ENCODE measurements at regions not wholly inside any gene's neighbourhood (a gene's known extent, or its start where the extent isn't known, plus 50 kb on each side); places are given as distances from the start of the nearest gene placed in this dataset.

GRCh38 chr5:15447209-15447608 lies 52.8 kb upstream of the FBXL7 start:
- DNase-seq: no peak

DNA sequence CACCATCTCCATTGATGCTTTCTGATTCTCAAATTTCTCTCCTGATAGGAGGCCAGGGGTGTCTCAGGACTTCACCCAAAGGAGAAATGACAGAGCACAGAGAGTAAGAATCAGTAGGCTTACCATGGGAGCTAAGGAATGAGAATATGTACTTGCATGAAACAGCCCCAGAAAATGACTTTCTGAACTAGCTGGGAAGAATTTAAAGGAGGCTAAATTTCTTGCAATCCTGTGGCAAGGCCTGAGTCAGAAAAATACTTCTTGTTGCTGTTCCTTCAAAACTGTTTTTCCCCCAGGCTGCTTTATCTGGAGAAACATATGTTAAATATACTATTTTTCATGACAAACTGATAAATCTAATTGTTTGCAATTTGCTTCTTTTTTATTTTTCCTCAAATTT lies 53.4 kb upstream of the FBXL7 start:
- DNase-seq: no peak

DNA sequence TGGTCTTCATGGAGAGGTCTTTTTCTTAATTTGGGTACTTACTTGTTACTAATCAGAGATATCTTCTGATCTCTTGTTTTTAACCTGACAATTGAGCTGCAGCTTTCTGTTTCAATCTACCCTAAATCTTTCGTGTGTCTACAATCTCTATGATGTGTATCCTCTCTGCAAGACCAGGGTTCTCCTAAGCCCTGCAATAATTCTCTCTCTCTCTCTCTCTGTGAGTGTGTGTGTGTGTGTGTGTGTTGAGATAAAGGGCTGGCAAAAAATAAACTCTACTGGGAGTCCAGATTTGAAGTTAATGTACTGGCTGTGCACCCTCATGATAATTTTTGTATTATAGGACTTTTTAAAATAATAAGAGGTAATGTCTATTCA lies 57.8 kb upstream of the FBXL7 start:
- no peak for DNase-seq

DNA sequence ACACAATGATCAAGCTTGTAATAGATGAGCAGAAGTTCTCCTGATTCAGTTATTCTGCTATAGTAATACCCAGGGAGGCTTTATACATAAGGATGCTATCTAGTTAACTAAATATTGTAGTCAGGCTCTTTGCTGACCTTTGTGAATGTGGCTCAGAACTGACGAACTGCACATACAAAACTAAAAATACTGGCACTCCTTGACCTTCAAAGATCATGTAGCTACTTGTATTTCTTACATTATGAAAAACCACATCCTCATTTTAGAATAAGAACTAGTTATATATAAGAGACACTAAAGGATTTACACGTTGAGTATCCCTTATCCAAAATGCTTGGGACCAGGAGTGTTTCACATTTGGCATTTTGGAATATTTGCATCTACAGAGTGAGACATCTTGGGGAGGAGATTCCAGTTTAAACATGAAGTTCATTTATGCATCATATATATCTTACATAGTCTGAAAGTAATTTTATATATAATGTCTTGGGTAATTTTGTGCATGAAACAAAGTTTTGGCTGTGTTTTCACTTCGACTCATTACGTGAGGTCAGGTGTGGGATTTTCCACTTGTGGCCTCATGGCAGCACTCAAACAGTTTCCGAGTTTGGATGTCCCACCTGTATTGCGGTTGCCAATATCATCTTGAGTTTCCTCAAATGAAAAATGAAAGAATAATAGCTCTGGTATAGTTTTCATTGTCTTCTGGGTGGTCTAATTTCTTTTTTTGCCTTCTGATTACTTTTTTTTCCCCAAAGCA lies 58.4 kb upstream of the FBXL7 start:
- no peak for DNase-seq

GRCh38 chr5:15440434-15440833 lies 59.5 kb upstream of the FBXL7 start:
- no peak for DNase-seq

GRCh38 chr5:15439801-15440200 lies 60.2 kb upstream of the FBXL7 start:
- DNase-seq: no peak

- DNase-seq: no peak
These were observed 66.3 kb upstream of the FBXL7 start for GRCh38 chr5:15433709-15434108.

- DNase-seq: no peak
These were observed 68.1 kb upstream of the FBXL7 start for GRCh38 chr5:15431923-15432322.

GRCh38 chr5:15425766-15426165 lies 74.2 kb upstream of the FBXL7 start:
- no peak for DNase-seq

- DNase-seq: no peak
These were observed 75.2 kb upstream of the FBXL7 start for GRCh38 chr5:15424769-15425168.

DNA sequence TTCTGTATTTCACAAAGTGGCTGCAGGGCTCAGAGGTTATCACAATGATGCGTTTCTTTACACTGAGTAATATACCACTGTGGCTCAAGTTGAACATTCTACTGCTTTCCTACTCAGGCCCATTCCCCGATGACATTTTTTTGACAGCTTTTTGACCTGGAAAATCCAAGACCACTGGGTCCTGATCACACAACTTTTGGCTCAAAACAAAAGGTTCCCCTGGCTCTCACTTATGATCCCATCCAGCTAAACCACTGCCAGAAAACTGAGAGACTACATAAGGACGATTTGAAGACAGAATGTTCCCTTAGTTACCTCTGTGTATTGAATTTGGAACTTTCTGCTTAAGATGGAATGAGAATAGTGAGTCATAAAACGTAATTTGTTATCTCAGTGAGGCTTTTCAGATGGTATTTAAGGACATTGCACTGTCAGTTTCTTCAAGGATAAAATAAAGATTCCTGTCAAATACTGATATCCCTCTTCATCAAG lies 78.0 kb upstream of the FBXL7 start:
- DNase-seq: no peak

DNA sequence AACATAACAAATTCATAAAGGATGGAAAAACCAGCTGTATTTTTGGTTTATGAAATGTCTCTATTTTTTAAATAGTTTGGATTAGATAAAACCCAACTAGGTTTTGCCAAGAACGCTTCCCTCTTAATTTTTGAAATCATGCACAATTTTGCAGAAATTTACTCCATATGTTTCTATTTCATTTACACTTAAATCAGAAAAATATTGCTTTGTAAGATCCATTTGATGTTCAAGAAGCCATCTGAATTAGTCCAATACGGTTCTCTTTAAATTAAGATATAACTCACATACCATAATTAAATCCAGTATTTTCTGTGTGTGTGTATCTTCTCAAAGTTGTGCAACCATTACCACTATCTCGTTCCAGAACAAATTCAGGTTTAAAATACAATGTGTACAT lies 78.6 kb upstream of the FBXL7 start:
- DNase-seq: no peak

DNA sequence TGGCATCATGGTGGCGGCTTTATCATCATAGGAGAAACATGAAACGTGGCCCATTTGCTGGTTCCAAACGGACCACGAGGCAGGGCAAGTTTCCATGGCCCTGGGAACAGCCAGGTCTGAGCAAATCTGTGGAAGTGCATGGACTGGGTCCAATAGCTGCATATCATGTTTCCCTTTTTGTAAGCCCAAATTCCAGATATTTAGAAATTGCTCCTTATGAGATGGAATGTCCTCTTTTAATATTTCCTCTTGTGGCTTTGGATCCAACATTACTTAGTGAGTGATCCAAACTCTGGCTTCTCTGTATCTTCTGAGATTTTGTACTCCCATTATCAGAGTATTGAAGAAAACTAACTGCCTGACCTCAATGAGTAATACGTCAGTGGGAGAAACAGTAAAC lies 79.8 kb upstream of the FBXL7 start:
- no peak for DNase-seq

DNA sequence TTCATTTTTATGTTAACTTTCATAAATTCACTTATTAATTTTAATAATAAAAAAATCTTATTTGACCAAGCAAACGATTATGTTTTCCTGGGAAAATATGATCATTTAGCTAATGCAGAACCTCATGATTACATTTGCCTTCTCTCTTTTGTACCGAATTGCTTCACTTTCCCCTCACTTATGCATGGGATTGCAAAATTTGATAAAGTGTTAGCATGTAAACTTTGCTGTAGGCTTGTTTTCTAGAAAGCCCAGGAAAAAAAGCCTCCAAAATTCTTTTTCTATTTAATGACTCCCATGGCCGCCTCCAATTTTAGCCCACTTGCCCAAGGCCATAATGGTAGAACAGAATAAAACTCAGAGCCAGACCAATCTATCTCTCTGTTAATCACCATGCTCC lies 82.8 kb upstream of the FBXL7 start:
- DNase-seq: no peak

GRCh38 chr5:15406478-15406877 lies 93.5 kb upstream of the FBXL7 start:
- DNase-seq: no peak

- DNase-seq: no peak
These were observed 106.8 kb upstream of the FBXL7 start for GRCh38 chr5:15393146-15393545.

GRCh38 chr5:15391704-15392397 lies 108.1 kb upstream of the FBXL7 start:
- DNase-seq: no peak

DNA sequence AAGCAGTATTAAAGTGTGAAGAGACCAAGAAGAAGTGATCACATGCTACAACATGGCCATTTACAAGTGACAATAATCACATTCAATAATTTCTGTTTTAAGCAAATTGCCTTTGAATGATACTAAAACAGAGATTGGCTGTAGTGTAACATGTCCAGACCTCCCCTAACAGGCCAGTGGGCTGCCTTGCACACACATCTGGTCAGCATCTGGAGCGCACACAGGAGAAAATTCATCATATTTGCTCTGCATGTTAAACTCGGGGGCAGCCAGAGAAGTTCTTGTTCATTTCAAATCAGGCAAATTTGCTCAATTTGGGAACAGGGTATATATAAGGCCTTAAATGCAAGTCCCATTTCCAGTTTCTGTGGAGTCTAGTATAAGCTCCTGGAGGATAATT lies 111.1 kb upstream of the FBXL7 start:
- no peak for DNase-seq

- no peak for DNase-seq
These were observed 112.0 kb upstream of the FBXL7 start for GRCh38 chr5:15387931-15388524.

- no peak for DNase-seq
These were observed 113.9 kb upstream of the FBXL7 start for GRCh38 chr5:15386122-15386521.

DNA sequence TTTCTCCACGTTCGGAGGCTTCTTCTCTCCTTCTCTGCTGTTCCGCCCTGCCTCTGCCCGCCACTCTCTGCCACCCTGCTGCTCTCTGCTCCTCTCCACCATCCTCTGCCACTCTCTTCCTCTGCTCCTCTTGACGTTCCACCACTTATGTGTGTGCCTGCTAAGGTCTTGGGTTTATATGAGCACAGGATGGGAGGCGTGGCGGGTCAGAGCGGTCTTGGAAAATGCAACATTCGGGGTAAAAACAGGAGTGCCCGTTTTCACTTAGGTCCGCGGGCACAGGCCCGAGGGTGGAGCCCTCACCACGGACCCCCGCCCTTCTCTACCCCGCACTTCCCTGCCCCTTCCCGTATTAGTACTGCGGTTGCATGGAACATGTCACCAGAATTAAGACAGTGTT lies 114.4 kb upstream of the FBXL7 start:
- DNase-seq: no peak

- DNase-seq: no peak
These were observed 114.9 kb upstream of the FBXL7 start for GRCh38 chr5:15385037-15385436.

DNA sequence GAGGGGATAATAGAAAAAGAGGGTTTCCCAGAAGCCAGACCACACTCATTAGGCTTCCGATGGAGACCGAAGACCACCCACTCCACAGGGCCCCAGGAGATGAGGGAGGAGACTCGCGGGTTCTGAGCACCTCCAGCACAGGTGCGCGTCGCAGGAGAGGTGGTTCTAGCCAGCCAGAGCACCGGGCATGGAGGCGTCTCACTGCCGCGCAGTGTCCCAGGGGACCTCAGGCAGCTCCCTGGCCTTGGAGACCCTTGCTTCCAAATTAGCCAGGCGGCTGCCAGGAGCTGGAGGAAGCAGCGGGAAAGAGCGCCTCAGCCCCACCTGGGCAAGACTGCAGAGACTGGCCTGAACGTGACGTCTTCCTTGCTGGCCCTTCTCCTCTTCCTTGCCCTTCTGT lies 115.4 kb upstream of the FBXL7 start:
- no peak for DNase-seq

DNA sequence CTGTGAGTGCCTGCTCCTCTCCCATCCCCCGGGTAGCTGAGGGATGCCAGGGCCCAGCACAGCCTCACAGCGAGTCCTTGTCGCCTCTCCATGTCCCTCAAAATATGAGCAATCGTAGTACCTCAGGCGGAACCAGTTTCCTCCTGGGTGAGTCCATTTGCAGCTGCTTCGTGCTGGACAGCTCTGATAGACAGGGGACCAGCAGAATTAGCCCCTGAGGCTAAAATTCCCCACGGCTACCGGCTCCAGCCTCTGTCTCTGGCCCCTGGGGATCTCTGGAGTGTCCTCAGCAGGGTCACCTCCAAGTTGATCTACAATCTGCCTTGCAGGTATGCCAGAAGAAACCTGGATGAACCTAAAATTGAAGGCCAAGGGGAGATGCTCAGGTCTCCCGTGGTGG lies 115.8 kb upstream of the FBXL7 start:
- DNase-seq: no peak
